ENCODE measurements at regions not wholly inside any gene's neighbourhood (a gene's known extent, or its start where the extent isn't known, plus 50 kb on each side); places are given as distances from the start of the nearest gene placed in this dataset.
"Not testable (repeated sequence)": the region's sequence is repeated elsewhere in the genome, so short reads cannot be mapped to it uniquely, and the experiment has no call there.

- H3K9me3 ChIP-seq: no peaks in the 10 kb centered on the region
- H3K27ac ChIP-seq: no peak overlapping the region
- no peak for DNase-seq
- no peaks in the 10 kb centered on the region for H3K36me3 ChIP-seq
- no peaks in the 10 kb centered on the region for H3K27me3 ChIP-seq
- no peak overlapping the region for H3K4me3 ChIP-seq
- TF ChIP-seq POLR2A (IDR thresholded peaks at IDR 0.05) (no peak), CTCF (IDR thresholded peaks at IDR 0.05) (no peak)
- no peaks in the 10 kb centered on the region for H3K4me1 ChIP-seq
- intact Hi-C loops (cut with DNase I; ENCODE audit: low total_unique reads): no loop called here
Observed at GRCh38 chr12:89062996-89063395, 289.3 kb downstream of the DUSP6 start.

- H3K4me1 ChIP-seq: no peaks in the 10 kb centered on the region
- no peak for TF ChIP-seq CTCF (IDR thresholded peaks at IDR 0.05)
- no peak for TF ChIP-seq POLR2A (IDR thresholded peaks at IDR 0.05)
- intact Hi-C loops (cut with DNase I; ENCODE audit: low total_unique reads): no loop called here
- DNase-seq: no peak
- no peaks in the 10 kb centered on the region for H3K9me3 ChIP-seq
- no peaks in the 10 kb centered on the region for H3K36me3 ChIP-seq
- no peak overlapping the region for H3K4me3 ChIP-seq
- no peaks in the 10 kb centered on the region for H3K27me3 ChIP-seq
- no peak overlapping the region for H3K27ac ChIP-seq
Observed at GRCh38 chr12:89059721-89060541, 292.4 kb downstream of the DUSP6 start.

- Histone ChIP-seq H3K9me3 (no peaks in the 10 kb centered on the region), H3K27me3 (no peaks in the 10 kb centered on the region), H3K27ac (no peak overlapping the region), H3K4me1 (no peaks in the 10 kb centered on the region), H3K4me3 (no peak overlapping the region), H3K36me3 (no peaks in the 10 kb centered on the region)
- intact Hi-C loops (cut with DNase I; ENCODE audit: low total_unique reads): no loop called here
- TF ChIP-seq POLR2A (IDR thresholded peaks at IDR 0.05) (no peak), CTCF (IDR thresholded peaks at IDR 0.05) (no peak)
- no peak for DNase-seq
Observed at GRCh38 chr12:89059056-89059455, 293.2 kb downstream of the DUSP6 start.

DNA sequence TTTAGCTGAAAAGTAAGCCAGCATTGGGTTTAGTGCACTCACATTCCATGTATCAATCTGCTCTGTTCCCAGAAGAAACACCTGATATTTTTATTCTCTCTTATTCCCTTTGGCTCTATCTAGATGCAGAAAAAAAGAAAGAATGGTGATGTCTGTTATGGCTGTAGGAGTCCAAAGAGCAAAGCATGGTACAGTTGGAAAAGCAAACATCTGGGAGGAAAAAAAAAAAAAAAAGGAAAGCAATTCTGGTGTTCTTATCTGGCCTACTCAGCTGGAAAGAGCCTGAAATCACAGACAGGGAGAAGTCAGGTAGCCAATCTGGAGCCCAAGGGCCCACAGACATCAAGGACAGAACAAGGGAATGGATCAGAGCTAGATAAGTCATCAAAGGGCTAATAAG is 293.9 kb downstream of the DUSP6 start:
- Histone ChIP-seq H3K27ac (no peak overlapping the region), H3K4me3 (no peak overlapping the region), H3K4me1 (no peaks in the 10 kb centered on the region), H3K9me3 (no peaks in the 10 kb centered on the region), H3K36me3 (no peaks in the 10 kb centered on the region), H3K27me3 (no peaks in the 10 kb centered on the region)
- TF ChIP-seq POLR2A (IDR thresholded peaks at IDR 0.05): no peak
- no peak for TF ChIP-seq CTCF (IDR thresholded peaks at IDR 0.05)
- intact Hi-C loops (cut with DNase I; ENCODE audit: low total_unique reads): no loop called here
- no peak for DNase-seq

- H3K27ac ChIP-seq; H3K4me1 ChIP-seq; H3K4me3 ChIP-seq; DNase-seq; H3K27me3 ChIP-seq; H3K36me3 ChIP-seq; intact Hi-C loops (cut with DNase I; ENCODE audit: low total_unique reads); H3K9me3 ChIP-seq: not testable (repeated sequence)
Observed at GRCh38 chr12:89053817-89054216, 298.5 kb downstream of the DUSP6 start.
